Urothelium cell line (cell line): ENCODE measurements at regions not wholly inside any gene's neighbourhood (a gene's known extent, or its start where the extent isn't known, plus 50 kb on each side); places are given as distances from the start of the nearest gene placed in this dataset.

Experiments
- DNase-seq: peaks from one replicate; pipeline ENCODE4 v3.0.0; 2011; ENCODE audit warnings: low spot score, mixed read lengths
- FAIRE-seq: peaks from 2 replicates; lab custom pipeline; 2011; peaks lifted over from hg19 to GRCh38; lab: Jason Lieb, UNC

DNA sequence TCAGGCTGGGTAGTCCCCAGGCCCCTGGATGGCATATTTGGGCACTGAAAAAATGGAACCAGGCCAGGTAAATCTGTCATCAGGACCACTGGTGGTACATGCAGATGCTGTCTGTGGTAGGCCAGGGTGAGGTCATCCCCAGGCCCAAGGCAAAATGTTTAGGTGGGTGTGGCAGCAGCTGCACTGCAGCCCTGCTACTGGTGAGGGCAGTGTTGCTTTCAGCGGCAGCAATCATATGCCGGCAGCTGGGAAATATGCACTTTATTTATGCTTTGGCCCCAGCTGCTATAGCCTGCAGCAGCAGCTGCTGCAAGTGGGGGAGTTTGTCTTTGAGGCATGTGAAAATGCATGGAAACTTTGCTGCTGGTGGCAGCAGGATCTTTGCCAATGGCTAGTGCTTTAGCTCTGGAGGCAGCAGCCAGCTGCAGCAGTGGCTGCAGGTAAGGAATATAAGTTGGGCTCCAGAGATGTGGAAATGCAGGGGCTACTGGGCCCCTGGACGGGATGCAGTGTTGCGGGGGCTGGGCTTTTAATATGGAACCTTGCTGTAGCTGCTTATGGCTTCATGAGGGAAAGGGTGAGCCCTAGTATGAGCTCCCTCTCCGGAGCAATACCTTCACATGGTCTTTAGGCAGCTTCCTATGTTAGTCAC, 365.7 kb upstream of the CADM1 start:
- FAIRE-seq (peak; percentile 85), DNase-seq (peak; percentile 44)

GRCh38 chr11:115869131-115869530, 364.9 kb upstream of the CADM1 start:
- no peak for DNase-seq
- no peak for FAIRE-seq

GRCh38 chr11:115860246-115860645, 356.0 kb upstream of the CADM1 start:
- DNase-seq (no peak), FAIRE-seq (no peak)

DNA sequence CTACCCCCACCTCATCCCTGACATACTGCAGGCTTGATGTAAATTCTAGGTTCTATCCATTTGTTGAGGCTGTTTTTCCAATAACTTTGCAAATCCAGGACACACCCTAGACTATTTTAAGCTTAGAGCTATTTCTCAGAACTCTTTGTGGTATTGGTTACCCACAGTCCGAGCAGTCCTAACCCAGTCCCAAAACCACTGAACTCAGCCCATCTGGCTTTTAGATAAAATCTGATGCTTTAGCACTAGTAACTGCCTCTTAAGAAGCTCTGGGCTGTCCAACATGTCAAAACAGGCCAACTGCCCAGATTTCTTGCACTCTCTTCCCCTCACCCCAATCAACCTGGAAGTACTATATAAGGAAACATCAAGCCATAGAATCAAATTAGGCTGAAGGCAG, 344.4 kb upstream of the CADM1 start:
- DNase-seq (no peak), FAIRE-seq (no peak)

GRCh38 chr11:115848080-115848479, 343.9 kb upstream of the CADM1 start:
- no peak for FAIRE-seq
- DNase-seq, result no peak

GRCh38 chr11:115845872-115846271, 341.7 kb upstream of the CADM1 start:
- no peak for FAIRE-seq

GRCh38 chr11:115843685-115844084, 339.5 kb upstream of the CADM1 start:
- no peak for DNase-seq
- no peak for FAIRE-seq

More at GRCh38 chr11:115845872-115846271, 341.7 kb upstream of the CADM1 start:
- DNase-seq, result no peak

- DNase-seq, result no peak
- FAIRE-seq, result no peak
Observed at GRCh38 chr11:115843111-115843510, 338.9 kb upstream of the CADM1 start.

- FAIRE-seq (no peak), DNase-seq (no peak)
Observed at GRCh38 chr11:115820026-115820425, 315.8 kb upstream of the CADM1 start.

DNA sequence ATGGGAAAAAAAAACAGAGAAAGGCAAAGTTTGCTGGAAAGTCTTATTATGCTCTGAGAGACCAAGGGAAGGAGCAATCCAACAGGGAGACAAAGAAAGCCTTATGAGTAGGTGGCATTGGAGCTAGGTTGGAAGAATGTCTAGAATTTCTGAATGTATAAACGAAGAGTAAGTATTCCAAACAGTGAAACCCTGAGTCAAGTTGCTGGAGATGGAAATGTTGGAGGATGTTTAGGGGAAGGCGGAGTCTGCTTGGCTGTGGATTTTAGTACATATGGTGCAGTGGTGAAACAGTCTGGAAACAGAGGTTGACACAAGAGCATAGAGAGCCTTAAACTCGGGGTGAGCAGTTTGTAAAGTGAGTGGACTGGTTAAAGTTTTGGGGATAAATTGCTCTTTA, 314.8 kb upstream of the CADM1 start:
- DNase-seq, result no peak

DNA sequence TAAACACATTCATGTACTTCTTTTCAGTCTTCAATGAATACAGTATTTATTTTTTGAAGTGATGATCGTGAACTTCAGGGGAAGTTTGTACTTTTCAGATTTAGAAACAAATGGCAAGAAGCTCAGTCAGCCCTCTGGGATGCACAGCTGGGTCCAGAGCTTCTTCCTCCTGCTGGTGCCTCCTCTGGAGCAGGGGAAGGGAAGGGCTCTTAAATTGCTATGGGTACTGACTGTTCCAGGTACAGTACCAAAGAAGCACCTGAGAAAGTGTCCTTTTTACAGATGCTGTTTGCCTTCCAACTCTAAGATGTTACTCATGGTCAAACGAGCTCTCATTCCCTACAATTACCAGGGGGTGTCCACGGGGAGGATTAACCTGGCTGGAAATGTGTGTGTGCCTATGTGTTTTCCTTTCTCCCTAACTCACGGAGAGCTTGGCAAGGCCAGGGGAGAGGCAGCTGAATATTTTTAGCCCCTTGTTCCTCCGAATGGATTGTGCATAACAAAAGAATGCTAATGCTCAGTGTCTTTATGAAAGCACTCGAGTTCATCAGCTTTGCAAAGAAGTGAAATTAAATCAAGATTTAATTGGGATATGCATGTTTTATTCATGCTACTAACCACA, 313.7 kb upstream of the CADM1 start:
- FAIRE-seq, result no peak

More for the DNA sequence above, 314.8 kb upstream of the CADM1 start:
- no peak for FAIRE-seq

DNA sequence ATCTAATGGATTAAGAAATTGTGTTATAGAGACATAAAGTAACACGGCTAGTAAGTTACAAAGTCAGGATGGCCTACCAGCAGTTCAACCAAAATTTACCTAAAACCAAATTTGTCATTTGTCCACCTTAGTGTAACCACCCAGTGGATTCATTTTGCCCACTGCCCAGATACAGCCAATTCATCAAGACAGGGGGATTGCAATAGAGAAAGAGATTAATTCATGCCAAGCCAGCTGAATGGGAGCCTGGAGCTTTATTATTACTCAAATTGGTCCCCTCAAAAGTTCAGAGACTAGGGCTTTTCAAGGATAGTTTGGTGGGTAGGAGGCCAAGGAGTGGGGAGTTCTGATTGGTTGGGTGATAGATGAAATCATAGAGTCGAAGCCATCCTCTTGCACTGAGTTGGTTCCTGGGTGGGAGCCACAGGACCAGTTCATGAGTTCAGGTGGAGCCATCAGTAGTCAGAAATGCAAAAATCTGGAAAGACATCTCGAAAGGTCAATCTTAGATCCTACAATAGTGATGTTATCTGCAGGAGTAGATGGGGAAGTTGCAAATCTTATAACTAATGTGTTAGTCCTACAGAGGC, 304.2 kb upstream of the CADM1 start:
- FAIRE-seq, result no peak
- DNase-seq, result no peak

More for the DNA sequence above, 313.7 kb upstream of the CADM1 start:
- DNase-seq, result no peak

- DNase-seq (no peak), FAIRE-seq (no peak)
Observed at GRCh38 chr11:115806056-115806455, 301.8 kb upstream of the CADM1 start.

DNA sequence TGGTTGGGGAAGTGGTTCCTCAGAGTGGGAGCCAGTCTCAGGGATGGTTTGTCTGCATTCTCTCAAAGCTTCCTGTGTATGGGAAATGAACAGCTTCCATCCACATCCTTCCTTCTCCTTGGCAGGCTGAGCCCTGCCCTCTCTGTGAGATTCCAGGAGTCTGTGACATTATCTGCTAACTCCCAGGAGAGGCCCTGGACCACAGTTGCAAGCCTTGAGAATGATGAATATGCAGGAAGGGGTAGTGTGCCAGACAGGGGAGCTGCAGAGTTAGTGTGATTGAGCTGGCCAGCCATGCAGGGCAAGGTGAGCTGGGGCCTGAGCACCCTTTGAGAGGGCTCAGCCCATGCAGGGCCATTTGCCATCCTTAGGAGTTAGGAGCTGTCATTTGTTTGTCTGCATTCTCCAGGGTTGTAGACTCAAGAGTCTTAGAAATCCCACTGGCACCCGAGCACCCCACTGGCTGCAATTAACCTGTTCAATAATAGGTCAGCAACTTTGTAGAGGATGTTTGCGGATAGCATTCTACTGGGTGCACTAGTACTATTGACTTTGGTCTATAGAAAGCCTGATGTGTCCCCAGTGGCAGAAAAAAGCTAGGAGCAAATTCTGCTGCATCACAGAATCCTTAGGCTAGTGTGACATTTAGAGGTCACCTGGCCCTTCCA, 299.0 kb upstream of the CADM1 start:
- DNase-seq (no peak), FAIRE-seq (no peak)

DNA sequence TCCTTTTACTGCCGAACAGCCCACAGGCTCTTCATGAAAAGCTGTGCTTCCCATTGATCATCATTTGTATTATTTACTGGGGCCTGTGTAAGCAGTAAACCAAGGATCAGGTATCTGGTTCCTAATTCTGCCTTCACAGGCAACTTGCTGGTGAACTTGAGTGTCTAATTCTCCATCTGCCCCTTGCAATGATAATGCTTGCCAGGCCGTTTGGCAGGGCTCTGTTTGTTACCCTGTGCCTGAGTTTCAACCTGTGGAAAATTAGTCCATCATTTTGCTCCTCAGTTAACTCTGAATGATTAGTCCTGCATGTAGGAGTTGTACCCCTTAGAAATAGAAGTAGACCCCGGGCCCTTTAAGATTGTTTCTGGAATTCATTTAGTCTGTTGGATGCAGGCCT, 298.4 kb upstream of the CADM1 start:
- DNase-seq (no peak), FAIRE-seq (no peak)

- no peak for DNase-seq
- FAIRE-seq, result peak; percentile 9
Observed at GRCh38 chr11:115792903-115793302, 288.7 kb upstream of the CADM1 start.

DNA sequence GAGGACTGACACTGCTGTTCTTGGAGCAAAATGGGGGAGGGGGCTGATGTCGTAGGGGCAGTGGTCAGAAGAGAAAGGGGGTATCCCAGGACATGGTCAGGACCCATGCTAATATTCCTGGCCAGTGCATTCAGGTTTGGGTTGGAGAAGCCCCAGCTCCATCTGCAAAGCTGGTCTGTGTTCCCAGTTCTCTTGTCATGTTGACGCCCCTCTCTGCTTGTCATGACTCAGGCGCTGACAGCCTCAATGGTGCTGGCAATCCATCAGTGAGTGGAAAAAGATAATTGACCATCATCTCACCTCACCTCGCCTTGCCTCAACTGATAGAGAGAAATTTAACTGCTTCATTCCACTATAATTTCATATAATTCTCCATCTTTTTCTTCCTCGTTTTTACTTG, 283.1 kb upstream of the CADM1 start:
- no peak for DNase-seq
- no peak for FAIRE-seq

GRCh38 chr11:115784796-115785521, 280.7 kb upstream of the CADM1 start:
- FAIRE-seq (no peak), DNase-seq (peak; percentile 14)

- FAIRE-seq (no peak), DNase-seq (no peak)
Observed at GRCh38 chr11:115780646-115781362, 276.6 kb upstream of the CADM1 start.

- DNase-seq (no peak), FAIRE-seq (no peak)
Observed at GRCh38 chr11:115778928-115779650, 274.9 kb upstream of the CADM1 start.
